SK-N-SH treated with all-trans-retinoic acid at 6 μM for 48 hours (cell line): ENCODE measurements at regions not wholly inside any gene's neighbourhood (a gene's known extent, or its start where the extent isn't known, plus 50 kb on each side); places are given as distances from the start of the nearest gene placed in this dataset.

Source experiments
- CREB5 ChIP-seq: fragments of 250-450 bp; sonication (Bioruptor Pico); IDR thresholded peaks from 2 replicates; pipeline ENCODE4 v1.5.1; 2020; ENCODE audit warnings: low read depth, mild to moderate bottlenecking, moderate library complexity
- ESRRG ChIP-seq: fragments of 250-450 bp; sonication (Bioruptor Pico); IDR thresholded peaks from 2 replicates; pipeline ENCODE4 v1.6.1; 2021; ENCODE audit warnings: mild to moderate bottlenecking
- ZNF70 ChIP-seq: fragments of 450-650 bp; formaldehyde crosslinking; IDR thresholded peaks from 2 replicates; pipeline ENCODE4 v1.5.0; 2020; ENCODE audit warnings: mild to moderate bottlenecking, moderate library complexity

DNA sequence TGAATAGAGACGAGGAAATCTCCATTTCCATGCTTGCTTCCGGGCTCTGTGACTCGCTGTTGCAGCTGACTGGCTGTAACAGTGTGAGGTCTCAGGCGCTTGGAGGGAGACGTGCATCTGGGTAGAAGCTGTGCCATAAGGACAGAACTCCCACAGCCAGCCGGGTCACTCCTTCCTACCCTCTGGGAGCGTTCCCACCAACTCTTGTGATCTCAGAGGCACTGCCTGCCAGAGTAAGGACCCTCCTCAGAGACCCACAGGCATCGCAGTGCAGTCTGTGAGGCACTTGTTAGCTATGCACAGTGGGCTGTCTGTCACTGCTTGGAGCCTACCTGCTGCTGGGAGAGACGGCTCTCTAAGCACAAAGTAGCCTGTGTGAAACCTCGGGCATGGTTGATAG is 203.4 kb upstream of the SEMA6A start:
- TF ChIP-seq CREB5 (CRISPR knock-in tag) (no peak), ZNF70 (CRISPR knock-in tag) (no peak), ESRRG (CRISPR knock-in tag) (no peak)
